ENCODE measurements at regions not wholly inside any gene's neighbourhood (a gene's known extent, or its start where the extent isn't known, plus 50 kb on each side); places are given as distances from the start of the nearest gene placed in this dataset.

DNA sequence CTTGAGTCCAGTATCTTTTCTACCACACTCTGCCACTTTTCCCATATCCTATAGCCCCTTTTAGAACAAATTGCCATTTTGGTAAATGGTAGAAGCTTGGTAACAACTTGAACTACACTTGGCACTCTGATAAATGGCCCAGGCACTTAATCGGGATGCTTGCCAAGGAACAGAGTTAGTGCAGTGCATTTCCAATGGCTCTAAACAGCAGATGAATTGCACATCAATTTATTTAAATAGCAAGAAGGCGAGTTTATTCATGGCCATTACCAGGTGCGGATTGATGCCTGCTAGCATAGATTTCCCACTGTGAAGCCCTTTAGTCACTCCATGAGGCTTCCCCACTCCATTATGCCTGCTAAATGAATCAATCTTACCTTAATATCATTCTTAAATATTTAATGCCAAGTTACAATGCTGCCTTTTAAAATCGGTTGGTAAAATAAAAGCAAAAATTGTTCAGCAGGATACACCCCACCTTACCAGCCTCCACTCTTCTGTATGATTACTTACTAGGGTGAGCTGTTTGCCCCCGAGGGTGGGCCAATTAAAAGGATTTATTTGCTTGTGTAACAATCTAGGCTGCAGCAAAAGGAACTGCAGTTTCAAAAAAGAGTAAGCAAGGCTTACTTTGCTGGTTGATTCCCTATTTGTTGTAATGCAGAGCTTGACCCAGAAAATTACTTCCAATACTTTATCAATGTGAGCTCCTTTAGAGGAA lies 136.0 kb upstream of the ARHGAP42 start:
- Mint-ChIP-seq H3K4me3 (no peak overlapping the region), H3K27me3 (ENCODE audit: low read depth) (no peaks in the 10 kb centered on the region), H3K27ac (no peak overlapping the region), H3K4me1 (ENCODE audit: low read depth) (no peaks in the 10 kb centered on the region), H3K9me3 (no peaks in the 10 kb centered on the region), H3K36me3 (ENCODE audit: low read depth) (no peaks in the 10 kb centered on the region)
- no peak for DNase-seq (ENCODE audit: low spot score)

GRCh38 chr11:100555931-100556330 lies 131.2 kb upstream of the ARHGAP42 start:
- H3K9me3 Mint-ChIP-seq = no peaks in the 10 kb centered on the region
- H3K27me3 Mint-ChIP-seq (ENCODE audit: low read depth) = no peaks in the 10 kb centered on the region
- H3K4me1 Mint-ChIP-seq (ENCODE audit: low read depth) = no peaks in the 10 kb centered on the region
- DNase-seq (ENCODE audit: low spot score) = no peak
- H3K36me3 Mint-ChIP-seq (ENCODE audit: low read depth) = no peaks in the 10 kb centered on the region
- no peak overlapping the region for H3K4me3 Mint-ChIP-seq
- H3K27ac Mint-ChIP-seq = no peak overlapping the region

GRCh38 chr11:100556781-100557180 lies 130.3 kb upstream of the ARHGAP42 start:
- no peak overlapping the region for H3K27ac Mint-ChIP-seq

DNA sequence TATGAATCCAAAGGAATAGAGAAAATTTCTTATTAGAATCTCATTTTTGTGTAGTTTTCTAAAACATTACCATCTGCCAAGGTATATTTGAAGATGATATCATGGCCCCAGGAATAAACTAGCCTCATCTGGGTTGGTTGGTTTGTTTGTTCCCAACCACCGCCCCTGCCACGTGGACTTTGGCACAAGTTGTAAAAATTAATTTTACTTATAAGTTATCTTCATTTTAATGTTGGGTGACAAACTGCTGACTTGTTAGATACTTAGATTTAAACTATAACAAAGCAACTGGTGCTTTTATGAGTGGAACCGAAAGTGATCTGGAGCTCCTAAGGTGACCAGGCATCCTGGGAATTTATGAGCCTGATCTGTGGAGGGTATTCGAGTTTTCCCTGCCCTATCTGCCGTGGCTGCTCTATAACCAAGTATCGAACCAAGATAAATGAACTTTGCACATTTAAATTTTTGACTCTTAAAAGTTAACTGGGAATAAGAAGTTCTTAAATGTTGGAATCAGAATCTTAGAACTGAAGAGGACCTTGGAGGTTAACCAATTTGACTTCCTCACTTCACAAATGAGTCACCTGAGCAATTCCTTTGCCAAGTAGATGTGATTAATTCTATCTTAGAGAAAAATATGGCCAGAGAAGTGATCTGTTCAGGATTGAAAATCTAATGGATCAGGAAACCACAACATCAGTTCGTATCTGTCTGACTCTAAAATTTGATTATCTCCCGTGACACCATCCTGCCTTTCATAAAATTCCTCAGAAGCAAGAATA lies 129.1 kb upstream of the ARHGAP42 start:
- H3K27ac Mint-ChIP-seq = no peak overlapping the region
- no peaks in the 10 kb centered on the region for H3K9me3 Mint-ChIP-seq
- no peak overlapping the region for H3K4me3 Mint-ChIP-seq
- no peaks in the 10 kb centered on the region for H3K27me3 Mint-ChIP-seq (ENCODE audit: low read depth)
- no peaks in the 10 kb centered on the region for H3K4me1 Mint-ChIP-seq (ENCODE audit: low read depth)
- no peaks in the 10 kb centered on the region for H3K36me3 Mint-ChIP-seq (ENCODE audit: low read depth)
- no peak for DNase-seq (ENCODE audit: low spot score)

More at GRCh38 chr11:100556781-100557180, 130.3 kb upstream of the ARHGAP42 start:
- no peak overlapping the region for H3K4me3 Mint-ChIP-seq
- DNase-seq (ENCODE audit: low spot score) = no peak
- no peaks in the 10 kb centered on the region for H3K9me3 Mint-ChIP-seq
- H3K27me3 Mint-ChIP-seq (ENCODE audit: low read depth) = no peaks in the 10 kb centered on the region
- H3K4me1 Mint-ChIP-seq (ENCODE audit: low read depth) = no peaks in the 10 kb centered on the region
- H3K36me3 Mint-ChIP-seq (ENCODE audit: low read depth) = no peaks in the 10 kb centered on the region

DNA sequence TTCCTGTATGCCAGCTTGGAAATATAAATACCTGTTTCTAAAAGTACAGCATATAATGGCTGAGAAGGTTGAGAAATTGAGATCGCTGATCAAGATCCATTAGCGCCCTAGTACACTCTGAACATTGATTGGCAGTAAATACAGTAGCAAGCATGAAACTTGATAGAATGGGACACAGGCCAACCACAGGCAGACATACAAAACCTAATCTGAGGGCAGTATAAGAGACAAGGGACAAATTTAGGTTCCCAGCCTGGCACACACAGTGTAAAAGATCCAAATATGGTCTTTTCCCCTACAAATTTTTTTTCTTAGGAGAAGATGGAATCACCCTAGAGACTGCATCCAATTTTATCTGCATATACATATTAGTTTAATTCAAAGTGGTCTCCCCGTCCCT lies 126.5 kb upstream of the ARHGAP42 start:
- H3K4me1 Mint-ChIP-seq (ENCODE audit: low read depth) = no peaks in the 10 kb centered on the region
- peaks cover 3% of the 10 kb centered on the region for H3K9me3 Mint-ChIP-seq
- no peak overlapping the region for H3K27ac Mint-ChIP-seq
- no peaks in the 10 kb centered on the region for H3K36me3 Mint-ChIP-seq (ENCODE audit: low read depth)
- H3K4me3 Mint-ChIP-seq = no peak overlapping the region
- no peaks in the 10 kb centered on the region for H3K27me3 Mint-ChIP-seq (ENCODE audit: low read depth)
- DNase-seq (ENCODE audit: low spot score) = no peak

DNA sequence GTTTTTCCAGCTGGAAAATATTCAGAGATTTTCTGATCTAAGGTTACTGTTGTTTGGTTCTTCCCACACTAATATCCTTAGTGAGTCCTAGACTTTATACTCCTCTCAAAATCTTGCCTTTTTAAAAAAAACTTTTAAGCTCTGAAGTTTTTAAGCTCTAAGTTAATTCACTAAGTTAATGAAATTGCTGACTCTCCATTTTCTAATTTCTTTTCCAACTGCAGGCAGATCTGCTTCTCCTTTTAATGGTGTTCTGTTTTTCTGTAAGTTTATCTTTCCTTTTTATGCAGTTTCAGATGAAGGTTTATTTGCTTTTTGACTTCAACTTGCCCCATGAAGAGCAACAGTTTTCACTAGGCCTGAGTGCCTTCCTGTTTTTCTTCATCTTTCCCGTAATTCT lies 125.8 kb upstream of the ARHGAP42 start:
- peaks cover 3% of the 10 kb centered on the region for H3K9me3 Mint-ChIP-seq
- no peak overlapping the region for H3K4me3 Mint-ChIP-seq
- H3K4me1 Mint-ChIP-seq (ENCODE audit: low read depth) = no peaks in the 10 kb centered on the region
- no peak for DNase-seq (ENCODE audit: low spot score)
- no peaks in the 10 kb centered on the region for H3K27me3 Mint-ChIP-seq (ENCODE audit: low read depth)
- H3K36me3 Mint-ChIP-seq (ENCODE audit: low read depth) = no peaks in the 10 kb centered on the region
- H3K27ac Mint-ChIP-seq = no peak overlapping the region

DNA sequence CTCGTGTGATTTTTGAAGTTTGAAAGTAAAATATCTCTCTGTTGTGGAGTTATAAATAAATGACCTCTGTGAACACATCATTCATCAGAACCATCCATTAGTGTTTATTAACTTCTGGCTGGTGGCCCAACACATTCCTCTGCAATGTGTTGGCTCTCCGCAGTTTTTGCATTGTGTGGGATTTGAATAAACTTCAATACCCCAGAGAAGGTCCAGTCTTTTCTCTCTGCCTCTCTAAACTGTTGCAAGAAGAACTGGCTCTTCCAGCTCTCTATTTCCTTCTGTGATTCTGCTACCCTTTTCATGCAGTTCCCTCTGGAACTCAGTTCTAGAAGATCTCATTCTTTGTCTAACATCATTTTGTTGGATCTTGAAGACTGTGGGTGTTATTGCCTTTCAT lies 125.0 kb upstream of the ARHGAP42 start:
- no peak overlapping the region for H3K4me3 Mint-ChIP-seq
- no peaks in the 10 kb centered on the region for H3K36me3 Mint-ChIP-seq (ENCODE audit: low read depth)
- H3K4me1 Mint-ChIP-seq (ENCODE audit: low read depth) = no peaks in the 10 kb centered on the region
- H3K27ac Mint-ChIP-seq = no peak overlapping the region
- peaks cover 3% of the 10 kb centered on the region for H3K9me3 Mint-ChIP-seq
- DNase-seq (ENCODE audit: low spot score) = no peak
- no peaks in the 10 kb centered on the region for H3K27me3 Mint-ChIP-seq (ENCODE audit: low read depth)

GRCh38 chr11:100563541-100564280 lies 123.4 kb upstream of the ARHGAP42 start:
- peaks cover 3% of the 10 kb centered on the region for H3K9me3 Mint-ChIP-seq
- H3K36me3 Mint-ChIP-seq (ENCODE audit: low read depth) = no peaks in the 10 kb centered on the region
- H3K4me1 Mint-ChIP-seq (ENCODE audit: low read depth) = no peaks in the 10 kb centered on the region
- H3K27ac Mint-ChIP-seq = no peak overlapping the region
- DNase-seq (ENCODE audit: low spot score) = no peak
- no peaks in the 10 kb centered on the region for H3K27me3 Mint-ChIP-seq (ENCODE audit: low read depth)
- H3K4me3 Mint-ChIP-seq = no peak overlapping the region

DNA sequence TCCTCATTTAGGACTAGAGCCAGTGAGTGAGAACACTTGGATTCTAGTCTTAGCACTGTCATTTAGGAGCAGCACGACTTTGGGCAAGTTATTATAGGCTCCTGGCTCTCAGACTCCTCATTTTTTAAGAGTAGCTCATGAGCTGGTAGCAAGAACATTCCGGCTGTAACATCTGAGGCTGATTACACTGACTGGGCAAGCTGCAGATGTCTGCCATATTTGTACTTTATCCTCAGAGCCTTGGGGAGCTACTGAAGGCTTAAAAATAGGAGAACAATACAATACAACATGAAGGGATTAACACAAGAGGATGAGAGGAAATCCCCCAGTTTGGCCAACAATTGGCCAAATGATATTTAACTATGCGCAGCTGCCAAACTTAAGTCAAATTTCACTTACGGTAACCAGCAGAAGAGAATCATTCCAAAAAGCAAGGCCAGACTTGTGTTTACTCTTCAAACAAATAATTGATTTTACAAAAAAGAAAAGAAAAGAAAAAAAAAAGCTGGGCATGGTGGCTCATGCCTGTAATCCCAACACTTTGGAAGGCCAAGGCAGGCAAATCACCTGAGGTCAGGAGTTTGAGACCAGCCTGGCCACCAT lies 113.1 kb upstream of the ARHGAP42 start:
- Mint-ChIP-seq H3K27ac (no peak overlapping the region), H3K36me3 (ENCODE audit: low read depth) (no peaks in the 10 kb centered on the region), H3K27me3 (ENCODE audit: low read depth) (no peaks in the 10 kb centered on the region), H3K4me1 (ENCODE audit: low read depth) (no peaks in the 10 kb centered on the region), H3K4me3 (no peak overlapping the region), H3K9me3 (no peaks in the 10 kb centered on the region)
- no peak for DNase-seq (ENCODE audit: low spot score)

GRCh38 chr11:100574894-100575769 lies 112.0 kb upstream of the ARHGAP42 start:
- no peak for DNase-seq (ENCODE audit: low spot score)
- no peaks in the 10 kb centered on the region for H3K9me3 Mint-ChIP-seq
- H3K27me3 Mint-ChIP-seq (ENCODE audit: low read depth) = no peaks in the 10 kb centered on the region
- H3K27ac Mint-ChIP-seq = no peak overlapping the region
- no peak overlapping the region for H3K4me3 Mint-ChIP-seq
- H3K4me1 Mint-ChIP-seq (ENCODE audit: low read depth) = no peaks in the 10 kb centered on the region
- H3K36me3 Mint-ChIP-seq (ENCODE audit: low read depth) = no peaks in the 10 kb centered on the region

DNA sequence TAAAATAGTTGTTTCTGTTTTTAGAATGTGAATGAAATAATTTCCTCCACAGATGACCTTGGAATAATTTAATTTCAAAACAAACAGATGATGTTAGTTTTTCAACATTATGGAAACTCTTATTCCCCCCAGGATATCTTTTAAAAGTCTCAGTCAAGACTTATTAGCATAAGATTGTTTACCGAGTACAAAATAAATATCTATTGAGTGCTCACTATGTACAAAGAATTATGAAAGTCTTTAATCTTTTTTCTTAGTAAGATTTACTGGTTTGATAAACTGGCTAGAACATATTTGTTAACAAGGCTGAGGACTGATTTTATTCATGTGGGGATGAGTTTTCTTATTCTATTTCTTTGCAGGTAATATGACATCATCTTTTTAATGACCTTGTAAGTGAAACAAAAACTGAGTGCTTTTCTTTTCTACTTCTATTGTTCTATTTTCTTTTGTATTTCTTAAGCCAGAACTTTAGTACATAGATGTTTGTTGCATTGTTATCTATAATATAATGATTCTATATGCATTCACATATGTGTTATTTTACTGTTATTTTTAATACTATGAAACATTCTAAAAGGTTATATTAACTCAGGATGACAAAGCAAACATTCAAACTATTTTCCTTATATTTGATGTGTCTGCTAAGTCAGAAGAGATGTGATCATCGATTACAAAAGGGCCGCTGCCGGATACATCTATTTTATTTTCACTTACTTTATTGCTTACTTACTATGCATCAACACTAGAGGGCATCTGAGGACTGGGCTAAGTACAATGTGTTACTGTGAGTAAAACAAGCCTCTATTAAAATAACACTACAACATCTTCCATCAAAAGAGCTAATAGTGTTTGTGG lies 111.0 kb upstream of the ARHGAP42 start:
- Mint-ChIP-seq H3K36me3 (ENCODE audit: low read depth) (no peaks in the 10 kb centered on the region), H3K27ac (no peak overlapping the region), H3K9me3 (no peaks in the 10 kb centered on the region), H3K4me1 (ENCODE audit: low read depth) (no peaks in the 10 kb centered on the region), H3K27me3 (ENCODE audit: low read depth) (no peaks in the 10 kb centered on the region), H3K4me3 (no peak overlapping the region)
- DNase-seq (ENCODE audit: low spot score) = no peak

DNA sequence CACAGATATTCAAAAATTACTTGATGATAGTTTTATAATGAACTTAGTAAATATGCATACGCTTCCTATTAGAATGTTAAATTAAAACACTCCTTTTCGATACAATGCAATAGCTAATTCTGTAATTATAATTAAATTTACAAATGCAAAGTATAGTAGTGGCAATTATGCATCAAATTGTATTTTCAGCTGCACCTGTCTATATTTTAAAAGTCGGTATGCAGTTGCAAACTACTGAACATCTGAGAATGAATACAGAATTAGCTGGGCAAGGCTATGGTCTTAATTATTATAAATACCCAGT lies 110.4 kb upstream of the ARHGAP42 start:
- H3K27me3 Mint-ChIP-seq (ENCODE audit: low read depth) = no peaks in the 10 kb centered on the region
- no peaks in the 10 kb centered on the region for H3K4me1 Mint-ChIP-seq (ENCODE audit: low read depth)
- no peaks in the 10 kb centered on the region for H3K36me3 Mint-ChIP-seq (ENCODE audit: low read depth)
- DNase-seq (ENCODE audit: low spot score) = no peak
- no peak overlapping the region for H3K27ac Mint-ChIP-seq
- no peaks in the 10 kb centered on the region for H3K9me3 Mint-ChIP-seq
- no peak overlapping the region for H3K4me3 Mint-ChIP-seq
